ENCODE measurements at regions not wholly inside any gene's neighbourhood (a gene's known extent, or its start where the extent isn't known, plus 50 kb on each side); places are given as distances from the start of the nearest gene placed in this dataset.

DNA sequence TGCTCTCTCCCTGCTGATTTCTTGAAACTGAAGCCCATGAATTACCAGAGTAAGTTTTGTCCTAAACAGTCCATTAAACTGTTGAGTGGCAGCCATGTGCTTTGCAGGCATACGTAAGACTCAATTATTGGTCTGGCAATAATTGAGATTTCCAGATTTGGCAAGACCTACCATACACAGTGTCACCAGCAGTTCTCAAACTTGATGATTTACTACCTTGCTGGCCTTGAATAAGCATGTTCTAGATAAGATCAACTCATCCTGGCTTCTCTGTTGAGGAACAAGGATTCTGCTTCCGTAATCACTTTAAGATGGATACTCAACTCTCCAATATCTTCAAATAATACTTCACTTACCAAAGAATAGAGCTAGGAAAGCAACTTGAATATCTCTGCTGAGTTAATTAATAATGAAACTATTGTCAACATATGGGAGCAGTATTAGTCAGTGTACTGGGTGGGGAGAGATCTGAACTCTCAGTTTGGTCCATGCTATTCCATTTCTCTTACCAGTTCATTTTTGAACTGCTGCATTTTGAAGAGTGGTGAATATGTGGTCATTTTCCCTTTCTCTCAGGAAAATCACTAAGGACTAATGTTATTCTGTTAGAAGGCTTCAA lies 181.4 kb downstream of the IPMK start:
- Histone ChIP-seq H3K9me3 (ENCODE audit: low read depth, low read length, poor library complexity, severe bottlenecking) (no peaks in the 10 kb centered on the region), H3K27me3 (replicated peaks; ENCODE audit: insufficient read depth, low read depth, low read length, poor library complexity) (no peaks in the 10 kb centered on the region), H3K4me1 (ENCODE audit: insufficient read depth, low read length, poor library complexity, severe bottlenecking) (no peaks in the 10 kb centered on the region), H3K36me3 (ENCODE audit: insufficient read depth, low read length, poor library complexity, severe bottlenecking) (no peaks in the 10 kb centered on the region), H3K4me3 (ENCODE audit: low read depth, low read length, poor library complexity, severe bottlenecking) (no peak overlapping the region), H3K27ac (ENCODE audit: low read depth, low read length, poor library complexity, severe bottlenecking) (no peak overlapping the region)
- TF ChIP-seq, protein P1, sequence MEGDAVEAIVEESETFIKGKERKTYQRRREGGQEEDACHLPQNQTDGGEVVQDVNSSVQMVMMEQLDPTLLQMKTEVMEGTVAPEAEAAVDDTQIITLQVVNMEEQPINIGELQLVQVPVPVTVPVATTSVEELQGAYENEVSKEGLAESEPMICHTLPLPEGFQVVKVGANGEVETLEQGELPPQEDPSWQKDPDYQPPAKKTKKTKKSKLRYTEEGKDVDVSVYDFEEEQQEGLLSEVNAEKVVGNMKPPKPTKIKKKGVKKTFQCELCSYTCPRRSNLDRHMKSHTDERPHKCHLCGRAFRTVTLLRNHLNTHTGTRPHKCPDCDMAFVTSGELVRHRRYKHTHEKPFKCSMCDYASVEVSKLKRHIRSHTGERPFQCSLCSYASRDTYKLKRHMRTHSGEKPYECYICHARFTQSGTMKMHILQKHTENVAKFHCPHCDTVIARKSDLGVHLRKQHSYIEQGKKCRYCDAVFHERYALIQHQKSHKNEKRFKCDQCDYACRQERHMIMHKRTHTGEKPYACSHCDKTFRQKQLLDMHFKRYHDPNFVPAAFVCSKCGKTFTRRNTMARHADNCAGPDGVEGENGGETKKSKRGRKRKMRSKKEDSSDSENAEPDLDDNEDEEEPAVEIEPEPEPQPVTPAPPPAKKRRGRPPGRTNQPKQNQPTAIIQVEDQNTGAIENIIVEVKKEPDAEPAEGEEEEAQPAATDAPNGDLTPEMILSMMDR (conservative IDR thresholded peaks at IDR 0.05; ENCODE audit: low read depth, low read length): no peak
- no peak for TF ChIP-seq EZH2 (IDR thresholded peaks at IDR 0.05; ENCODE audit: borderline replicate concordance, low read depth, low read length, poor library complexity, severe bottlenecking)
- no TSS peak for BruUV-seq (replicated peaks)
- DNase-seq (ENCODE audit: low spot score): no peak
- ChIA-PET CTCF (no interaction called here), POLR2A (ENCODE audit: low non-redundant PET) (interaction anchor here (0.6 kb wide), 1 partner anchor 198 kb away, joined by 4 read pairs; no protein-coding TSS in a partner anchor)
- intact Hi-C loops (cut with micrococcal nuclease; ENCODE audit: unreplicated experiment): no loop called here

DNA sequence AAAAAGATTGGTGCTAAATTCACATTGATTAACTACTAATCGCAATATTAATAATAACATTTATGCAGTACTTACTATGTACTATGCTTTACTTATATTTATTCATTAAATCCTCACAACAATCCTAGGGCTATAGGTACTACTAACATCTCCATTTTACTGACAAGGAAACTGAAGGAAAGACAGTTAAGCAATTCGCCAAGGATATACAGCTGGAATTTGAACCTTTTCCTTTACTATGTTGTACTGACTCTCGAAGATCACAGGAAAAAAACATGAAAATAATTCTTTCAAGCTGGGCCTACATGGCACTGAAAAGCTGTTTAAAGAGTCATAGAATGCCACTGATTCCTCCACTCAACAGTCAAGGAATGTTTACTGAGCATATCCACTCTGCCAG lies 185.4 kb downstream of the IPMK start:
- CTCF ChIA-PET: no interaction called here
- intact Hi-C loops (cut with micrococcal nuclease; ENCODE audit: unreplicated experiment): no loop called here
- no TSS peak for BruUV-seq (replicated peaks)
- POLR2A ChIA-PET (ENCODE audit: low non-redundant PET): no interaction called here
- no peaks in the 10 kb centered on the region for H3K4me1 ChIP-seq (ENCODE audit: insufficient read depth, low read length, poor library complexity, severe bottlenecking)
- H3K27ac ChIP-seq (ENCODE audit: low read depth, low read length, poor library complexity, severe bottlenecking): no peak overlapping the region
- TF ChIP-seq, protein P1 (conservative IDR thresholded peaks at IDR 0.05; ENCODE audit: low read depth, low read length): no peak
- TF ChIP-seq EZH2 (IDR thresholded peaks at IDR 0.05; ENCODE audit: borderline replicate concordance, low read depth, low read length, poor library complexity, severe bottlenecking): no peak
- H3K9me3 ChIP-seq (ENCODE audit: low read depth, low read length, poor library complexity, severe bottlenecking): no peaks in the 10 kb centered on the region
- no peaks in the 10 kb centered on the region for H3K36me3 ChIP-seq (ENCODE audit: insufficient read depth, low read length, poor library complexity, severe bottlenecking)
- H3K4me3 ChIP-seq (ENCODE audit: low read depth, low read length, poor library complexity, severe bottlenecking): no peak overlapping the region
- no peaks in the 10 kb centered on the region for H3K27me3 ChIP-seq (replicated peaks; ENCODE audit: insufficient read depth, low read depth, low read length, poor library complexity)
- DNase-seq (ENCODE audit: low spot score): no peak

DNA sequence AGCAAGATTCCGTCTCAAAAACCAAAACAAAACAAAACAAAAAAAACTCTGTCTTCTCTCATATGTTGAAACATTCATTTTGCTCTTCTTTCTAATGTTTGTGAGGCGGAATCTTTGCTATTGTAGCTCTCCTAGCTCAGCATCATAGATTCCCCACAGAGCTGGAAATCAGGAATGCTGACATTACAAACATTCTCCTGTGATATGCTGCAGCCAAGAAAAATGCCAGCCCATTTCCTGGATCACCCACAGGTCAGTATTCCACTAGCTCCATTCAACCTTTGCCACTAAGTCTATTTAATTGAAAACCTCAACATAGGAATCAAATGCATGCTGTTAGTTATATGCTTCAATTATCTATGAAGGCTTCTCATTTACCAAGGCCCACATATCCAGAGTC lies 186.3 kb downstream of the IPMK start:
- no peak overlapping the region for H3K4me3 ChIP-seq (ENCODE audit: low read depth, low read length, poor library complexity, severe bottlenecking)
- TF ChIP-seq, protein P1 (conservative IDR thresholded peaks at IDR 0.05; ENCODE audit: low read depth, low read length): no peak
- no peak for TF ChIP-seq EZH2 (IDR thresholded peaks at IDR 0.05; ENCODE audit: borderline replicate concordance, low read depth, low read length, poor library complexity, severe bottlenecking)
- no peaks in the 10 kb centered on the region for H3K9me3 ChIP-seq (ENCODE audit: low read depth, low read length, poor library complexity, severe bottlenecking)
- no peak for DNase-seq (ENCODE audit: low spot score)
- ChIA-PET CTCF (no interaction called here), POLR2A (ENCODE audit: low non-redundant PET) (no interaction called here)
- H3K27me3 ChIP-seq (replicated peaks; ENCODE audit: insufficient read depth, low read depth, low read length, poor library complexity): no peaks in the 10 kb centered on the region
- intact Hi-C loops (cut with micrococcal nuclease; ENCODE audit: unreplicated experiment): no loop called here
- H3K36me3 ChIP-seq (ENCODE audit: insufficient read depth, low read length, poor library complexity, severe bottlenecking): no peaks in the 10 kb centered on the region
- no TSS peak for BruUV-seq (replicated peaks)
- no peaks in the 10 kb centered on the region for H3K4me1 ChIP-seq (ENCODE audit: insufficient read depth, low read length, poor library complexity, severe bottlenecking)
- no peak overlapping the region for H3K27ac ChIP-seq (ENCODE audit: low read depth, low read length, poor library complexity, severe bottlenecking)
